ACHN (cell line): ENCODE measurements at regions not wholly inside any gene's neighbourhood (a gene's known extent, or its start where the extent isn't known, plus 50 kb on each side); places are given as distances from the start of the nearest gene placed in this dataset.

Experiments
- DNase-seq: peaks from one replicate; pipeline ENCODE4 v3.0.0-alpha.2; 2015
- in situ Hi-C: cut with HindIII; loops from 2 replicates; pipeline ENCODE4 v1.10.0; 2017; ENCODE audit warnings: low sequenced_read_pairs, low pct_ligation_motif_present, low pct_unique_long_range_greater_than_20kb

DNA sequence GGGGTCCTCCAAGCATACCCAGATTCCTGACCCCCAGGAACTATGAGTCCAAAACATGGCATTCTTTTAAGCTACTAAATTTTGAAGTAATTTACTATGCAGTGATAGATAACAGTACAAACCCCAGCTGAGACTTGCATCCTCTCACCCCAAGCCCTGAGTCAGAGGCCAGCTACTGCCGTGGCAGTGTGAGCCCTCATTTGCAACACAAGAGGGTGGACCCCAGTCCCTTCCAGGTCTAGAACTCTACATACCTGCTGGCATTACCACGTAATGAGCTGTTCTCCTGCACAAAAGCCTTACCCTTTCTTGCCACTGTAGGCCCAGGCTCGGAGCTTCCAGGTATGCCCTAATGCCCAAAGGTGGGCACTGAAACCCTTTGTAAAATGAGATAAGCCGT is 108.6 kb upstream of the ERCC6L2 start:
- in situ Hi-C loops, result no loop called here
- no peak for DNase-seq

DNA sequence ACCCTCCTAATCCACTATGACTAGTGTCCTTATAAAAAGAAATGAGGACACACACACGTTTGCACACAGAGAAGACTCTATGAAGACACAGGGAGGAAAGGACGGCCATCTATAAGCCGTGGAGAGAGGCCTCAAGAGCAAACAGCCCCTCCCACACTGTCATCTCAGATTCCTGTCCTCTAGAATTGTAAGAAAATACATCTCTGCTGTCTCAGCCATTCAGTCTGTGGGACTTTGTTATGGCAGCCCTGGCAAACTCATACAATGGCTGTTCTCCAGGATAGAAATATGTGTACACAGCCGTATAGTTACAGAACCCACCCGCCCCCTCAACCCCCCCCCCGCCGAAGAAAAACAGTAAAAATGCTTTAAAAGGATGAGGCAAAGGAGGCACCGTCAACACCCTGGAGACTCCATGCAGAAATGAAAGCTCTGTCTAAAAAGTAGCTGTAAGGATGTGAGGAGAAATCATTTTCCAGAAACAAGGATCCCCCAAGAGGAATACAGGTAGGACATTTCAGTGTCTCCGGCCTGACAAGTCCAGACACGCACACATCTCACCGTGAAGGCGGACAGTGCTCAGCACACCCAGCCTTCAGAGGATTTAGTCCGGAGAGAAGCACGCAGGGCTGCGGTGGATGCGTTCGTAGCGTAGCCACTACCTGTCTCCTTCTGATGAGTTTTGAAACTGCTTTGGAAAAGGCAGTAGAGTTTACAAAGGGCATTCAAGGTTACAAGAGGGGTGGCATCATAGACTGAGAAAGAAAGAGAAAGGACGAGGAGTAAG is 110.8 kb upstream of the ERCC6L2 start:
- no peak for DNase-seq

DNA sequence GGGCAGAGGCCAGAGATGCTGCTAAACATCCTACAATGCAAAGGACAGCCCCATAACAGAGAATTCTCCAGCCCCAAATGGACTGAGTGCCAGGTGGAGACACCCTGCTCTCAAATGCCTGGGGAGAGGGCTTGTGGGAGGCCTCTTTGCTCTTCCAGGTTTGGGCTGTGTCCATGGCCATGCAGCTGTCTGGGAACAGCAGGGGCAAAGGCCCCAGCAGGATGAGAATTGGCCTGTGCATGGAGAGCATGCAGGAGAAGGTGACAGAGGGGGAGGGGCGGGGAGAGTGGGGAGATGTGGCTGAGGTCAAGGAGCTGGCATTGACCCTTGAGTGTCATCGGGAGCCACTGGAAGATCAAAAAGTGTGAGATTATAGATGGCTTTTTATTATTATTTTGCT is 111.5 kb upstream of the ERCC6L2 start:
- in situ Hi-C loops, result no loop called here
- no peak for DNase-seq

More for the DNA sequence above, 110.8 kb upstream of the ERCC6L2 start:
- in situ Hi-C loops, result no loop called here

DNA sequence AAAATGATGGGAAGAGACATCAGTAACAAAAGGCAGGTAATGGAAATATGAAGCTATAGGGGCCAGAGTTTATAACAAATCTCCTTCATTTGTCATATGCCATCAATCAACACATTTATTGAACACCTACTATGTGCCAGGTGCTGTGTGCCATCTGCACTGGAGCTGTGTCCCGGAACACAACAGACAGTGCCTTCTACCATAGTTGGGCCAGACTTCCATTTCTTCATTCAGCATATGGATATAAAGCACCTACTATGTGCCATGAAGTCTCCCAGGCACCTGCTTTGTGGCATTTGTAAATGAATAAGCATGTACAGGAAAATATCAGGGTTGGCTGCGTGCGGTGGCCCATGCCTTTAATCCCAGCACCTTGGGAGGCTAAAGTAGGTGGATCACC is 112.5 kb upstream of the ERCC6L2 start:
- in situ Hi-C loops, result no loop called here
- no peak for DNase-seq

DNA sequence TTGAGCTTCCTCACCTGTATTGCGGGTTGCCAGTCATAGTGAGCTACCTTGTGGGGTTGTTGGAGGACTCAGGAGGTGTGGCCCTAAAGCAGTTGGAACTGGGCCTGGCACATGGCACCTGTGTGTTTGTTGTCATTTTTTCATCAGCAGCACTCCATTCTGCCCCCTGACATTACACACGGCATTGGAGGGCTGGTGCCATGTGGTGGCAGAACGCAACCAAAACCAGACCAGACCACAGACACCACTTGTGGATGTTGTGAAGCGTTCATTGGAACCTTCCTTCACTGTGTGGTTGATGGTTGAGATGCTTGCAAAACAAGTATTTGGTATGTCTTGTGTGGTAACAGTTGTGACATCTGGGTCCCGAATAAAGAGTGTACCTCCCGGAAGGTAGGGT is 113.2 kb upstream of the ERCC6L2 start:
- in situ Hi-C loops, result no loop called here
- no peak for DNase-seq

DNA sequence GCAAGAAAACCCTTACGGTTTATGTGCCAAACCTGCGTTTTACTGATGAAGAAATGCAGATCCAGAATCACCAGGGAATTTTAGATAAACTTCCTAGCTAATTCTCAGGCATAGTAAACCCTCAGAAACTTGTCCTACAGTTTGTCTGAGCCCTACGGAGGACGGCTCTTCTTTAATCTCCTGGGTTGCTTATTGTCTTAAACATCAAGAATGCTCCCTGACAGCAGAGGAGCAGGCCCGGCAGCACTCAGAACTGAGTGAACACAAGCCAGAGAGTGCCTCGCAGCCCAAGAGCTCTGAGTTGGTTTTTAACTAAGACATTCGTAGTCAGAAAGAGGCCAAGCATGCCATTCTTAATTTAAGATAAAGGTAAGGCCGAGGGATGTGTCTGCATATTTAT is 114.7 kb upstream of the ERCC6L2 start:
- no peak for DNase-seq
- in situ Hi-C loops, result no loop called here

DNA sequence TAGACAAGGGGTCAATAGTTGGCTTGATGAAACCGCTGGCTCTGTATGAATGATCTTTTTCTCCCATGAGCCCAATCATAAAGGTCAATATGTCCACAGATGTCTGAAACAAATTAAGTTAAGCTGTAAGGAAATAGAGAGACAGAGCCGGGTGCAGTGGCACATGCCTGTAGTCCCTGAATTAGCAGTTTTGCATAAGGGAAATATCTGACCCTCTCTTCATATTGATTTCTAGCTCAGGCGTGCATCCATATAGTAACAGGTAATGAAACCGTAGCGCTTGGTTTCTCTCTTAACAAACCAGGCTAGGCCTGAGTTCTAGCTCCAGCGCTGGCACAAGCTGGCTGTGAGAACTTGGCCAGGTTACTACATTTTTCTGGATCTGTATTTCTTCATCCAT is 118.1 kb upstream of the ERCC6L2 start:
- in situ Hi-C loops, result no loop called here
- no peak for DNase-seq

DNA sequence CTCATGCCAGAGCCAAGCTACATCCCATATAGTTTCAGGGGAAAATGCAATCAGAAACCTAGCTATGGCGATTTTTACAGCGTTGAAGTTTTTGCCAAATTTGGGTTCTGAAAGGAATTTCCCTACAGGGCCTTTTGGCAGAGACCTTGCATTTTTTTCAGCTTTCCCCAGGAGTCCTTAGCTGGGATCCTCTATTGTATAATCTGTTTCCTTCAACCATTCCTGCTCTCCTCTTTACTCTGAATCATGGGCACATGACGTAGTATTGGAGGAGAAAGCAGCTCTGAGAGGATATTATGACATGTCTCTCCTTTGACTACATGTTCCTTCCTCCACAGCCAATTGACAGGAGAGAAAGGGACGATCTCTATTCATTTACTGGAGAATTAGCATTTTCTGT is 118.5 kb upstream of the ERCC6L2 start:
- no peak for DNase-seq
- in situ Hi-C loops, result no loop called here

DNA sequence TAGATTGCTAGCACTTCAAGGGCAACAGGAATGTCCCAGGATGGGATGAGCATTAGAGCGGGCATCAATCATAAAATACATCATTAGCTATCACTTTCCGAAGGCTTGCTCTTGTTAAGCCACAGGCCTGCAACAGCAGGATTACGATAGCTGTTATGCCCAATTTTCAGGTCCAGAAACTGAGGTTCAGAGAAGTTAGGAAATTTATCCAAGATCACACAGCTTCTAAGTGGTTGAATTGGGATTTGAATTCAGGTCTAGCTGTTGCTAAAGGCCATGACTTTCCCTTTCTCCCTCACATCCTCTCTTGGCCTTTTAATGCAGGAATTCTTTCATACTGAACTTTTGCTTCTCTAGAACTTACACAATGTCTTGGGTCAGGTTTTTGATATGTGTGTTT is 119.4 kb upstream of the ERCC6L2 start:
- in situ Hi-C loops, result no loop called here
- DNase-seq, result no peak

DNA sequence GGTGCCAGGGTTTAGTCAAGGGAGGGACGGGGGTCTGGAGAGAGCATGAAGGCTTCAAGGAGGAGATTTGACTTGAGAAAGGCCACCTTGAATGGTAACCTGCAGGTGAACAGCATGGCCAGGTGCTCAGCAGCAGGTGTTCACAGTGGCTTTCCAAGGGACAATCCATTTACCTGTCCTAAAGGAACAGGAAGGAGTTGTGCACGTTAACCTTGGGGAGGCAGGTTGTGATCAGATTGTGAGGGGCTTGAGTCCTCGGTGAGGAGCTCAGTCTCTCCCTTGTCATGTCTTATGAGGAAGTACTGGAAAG is 120.1 kb upstream of the ERCC6L2 start:
- no peak for DNase-seq
- in situ Hi-C loops, result no loop called here

DNA sequence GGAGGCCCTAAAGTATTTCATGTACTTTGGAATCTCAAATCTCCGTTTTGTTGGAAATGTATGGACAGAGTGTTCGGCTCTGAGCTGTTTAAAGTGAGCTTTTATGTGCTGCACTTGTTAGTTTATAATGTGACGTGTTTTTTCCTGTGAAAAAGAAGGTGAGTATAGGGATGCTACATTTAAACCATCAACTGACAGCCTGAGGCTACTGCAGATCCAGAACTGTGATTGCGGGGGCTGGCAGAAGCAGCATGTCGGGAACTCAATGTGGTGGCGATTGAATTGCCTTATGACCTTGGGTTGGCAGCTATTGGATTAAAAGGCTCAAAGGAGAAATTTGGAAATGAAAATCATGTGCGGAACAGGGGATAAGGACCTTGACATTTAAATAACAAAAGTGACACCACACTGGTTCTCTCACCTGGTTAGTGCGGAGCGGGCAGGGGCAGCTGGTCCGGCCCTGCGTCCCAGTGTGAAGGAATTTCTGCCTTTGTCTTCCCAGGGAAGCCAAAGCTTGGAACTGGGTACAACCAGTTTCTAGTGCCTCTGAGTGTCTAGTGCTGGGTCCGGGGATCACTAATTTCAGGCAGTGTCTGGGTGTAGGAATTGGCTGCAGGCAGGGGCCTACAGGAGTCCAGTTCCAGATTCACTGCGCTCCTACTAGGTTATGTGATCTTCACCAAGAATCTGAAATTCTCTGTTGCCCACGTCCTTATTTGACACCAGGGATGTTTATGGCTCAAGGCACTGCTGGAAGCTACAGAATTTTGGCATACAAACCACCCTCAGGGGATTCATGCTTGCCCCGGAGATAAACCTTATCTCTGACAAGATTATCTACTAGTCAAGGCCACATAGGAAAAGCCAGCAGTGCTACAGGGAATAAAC is 120.7 kb upstream of the ERCC6L2 start:
- no peak for DNase-seq
- in situ Hi-C loops, result no loop called here

DNA sequence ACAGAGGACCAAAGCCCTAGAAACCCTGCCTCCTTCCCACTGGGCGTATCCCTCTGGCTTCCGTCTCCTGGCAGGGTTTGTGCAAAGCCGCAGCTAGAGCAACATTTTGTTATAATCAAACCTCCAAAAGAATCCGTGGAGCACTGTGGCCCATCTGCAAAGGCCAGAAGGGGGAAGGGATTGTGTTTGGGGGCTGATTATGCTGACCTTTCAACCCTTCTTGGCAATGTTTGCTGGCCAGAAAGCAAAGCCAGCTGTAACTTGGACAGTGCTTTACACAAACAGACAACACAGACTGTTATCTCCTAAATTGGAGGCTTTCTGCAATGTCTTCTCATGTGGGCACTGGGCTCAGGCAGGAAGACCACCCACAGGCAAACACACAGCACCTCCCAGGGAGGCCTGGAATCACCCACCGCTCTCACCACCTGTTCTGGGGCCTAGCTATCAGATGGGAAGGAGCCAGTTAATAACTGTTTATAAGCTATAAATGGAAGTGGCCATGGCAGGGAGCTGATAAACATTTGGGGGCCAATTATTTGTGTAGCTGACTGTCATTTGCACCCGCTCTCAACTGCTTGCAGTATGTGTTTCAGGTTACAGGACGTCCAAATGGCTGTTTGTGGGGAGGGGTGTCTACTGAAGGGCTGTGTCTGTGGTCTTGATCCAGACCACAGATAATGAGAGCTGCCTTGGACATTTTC is 121.6 kb upstream of the ERCC6L2 start:
- no peak for DNase-seq
- in situ Hi-C loops, result no loop called here

DNA sequence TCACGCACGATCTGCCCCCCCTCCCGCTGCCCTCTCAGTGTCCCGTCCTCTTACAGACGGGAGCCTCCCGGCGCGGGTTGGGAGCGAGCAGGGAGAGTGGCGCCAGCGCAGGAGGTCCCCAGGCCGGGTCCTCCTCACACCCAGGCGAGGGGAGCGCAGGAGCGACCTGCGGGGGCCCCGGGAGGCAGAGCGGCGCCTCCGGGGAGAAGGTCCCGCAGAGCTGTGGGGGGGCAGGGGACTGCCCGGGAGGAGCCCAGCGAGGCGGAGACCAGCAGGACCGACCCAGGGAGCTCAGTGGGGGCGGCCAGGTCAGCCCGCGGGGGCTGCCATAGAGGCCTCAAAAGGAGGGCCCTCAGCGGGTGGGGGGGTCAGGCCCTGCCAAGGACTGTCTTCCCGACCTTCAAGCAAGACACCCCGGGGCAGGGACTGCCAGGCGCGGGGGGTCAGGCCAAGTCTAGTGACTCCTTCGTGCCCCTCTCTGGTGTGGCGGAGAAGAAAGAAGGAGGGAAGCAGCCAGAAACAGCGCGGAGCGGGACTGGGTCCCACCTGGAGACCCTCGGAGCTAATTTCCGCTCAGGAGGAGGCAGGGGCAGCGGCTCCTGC is 123.3 kb upstream of the ERCC6L2 start:
- in situ Hi-C loops, result no loop called here
- DNase-seq, result no peak

DNA sequence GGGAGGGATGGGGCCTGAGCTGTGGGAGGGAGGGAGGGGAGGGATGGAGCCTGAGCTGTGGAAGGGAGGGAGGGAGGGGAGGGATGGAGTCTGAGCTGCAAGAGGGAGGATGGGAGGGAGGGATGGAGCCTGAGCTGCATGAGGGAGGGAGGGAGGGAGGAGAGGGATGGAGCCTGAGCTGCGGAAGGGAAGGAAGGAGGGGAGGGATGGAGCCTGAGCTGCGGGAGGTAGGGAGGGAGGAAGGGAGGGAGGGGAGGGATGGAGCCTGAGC is 124.0 kb upstream of the ERCC6L2 start:
- in situ Hi-C loops, result no loop called here
- DNase-seq, result no peak

DNA sequence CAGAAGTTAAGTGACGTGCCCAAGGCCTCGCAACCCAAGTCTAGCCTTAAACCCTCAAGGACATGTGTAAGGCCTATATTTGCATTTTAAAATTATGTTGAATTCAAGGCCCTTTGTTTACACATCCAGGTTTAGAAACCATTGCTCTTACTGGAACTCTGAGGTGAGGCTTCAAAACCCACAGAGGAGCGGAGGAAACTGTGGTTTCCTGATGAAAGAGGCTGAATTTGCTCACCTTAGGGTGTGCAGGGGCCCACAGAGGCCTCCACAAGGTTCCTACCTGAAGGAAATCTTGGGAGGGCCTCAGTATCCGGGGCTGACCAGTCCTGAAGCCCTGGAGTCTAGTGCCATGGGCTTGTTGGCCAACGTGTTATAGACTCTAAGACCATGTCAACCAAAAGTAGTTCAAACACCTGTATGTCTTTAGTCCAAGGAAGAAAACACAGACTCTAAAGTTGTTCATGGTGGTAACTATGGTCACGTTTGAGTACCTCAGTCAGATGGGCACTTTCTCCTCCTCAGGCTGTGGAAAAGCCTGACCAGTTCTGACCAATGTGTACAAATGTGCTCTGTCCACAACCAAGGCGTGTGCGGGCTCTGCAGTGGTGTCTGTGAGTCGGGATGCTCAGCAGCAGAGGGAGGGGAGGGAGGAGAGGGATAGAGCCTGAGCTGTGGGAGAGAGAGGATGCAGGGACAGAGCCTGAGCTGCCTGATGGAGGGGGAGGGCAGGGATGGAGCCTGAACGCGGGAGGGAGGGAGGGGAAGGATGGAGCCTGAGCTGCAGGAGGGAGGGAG is 124.6 kb upstream of the ERCC6L2 start:
- no peak for DNase-seq
- in situ Hi-C loops, result no loop called here

DNA sequence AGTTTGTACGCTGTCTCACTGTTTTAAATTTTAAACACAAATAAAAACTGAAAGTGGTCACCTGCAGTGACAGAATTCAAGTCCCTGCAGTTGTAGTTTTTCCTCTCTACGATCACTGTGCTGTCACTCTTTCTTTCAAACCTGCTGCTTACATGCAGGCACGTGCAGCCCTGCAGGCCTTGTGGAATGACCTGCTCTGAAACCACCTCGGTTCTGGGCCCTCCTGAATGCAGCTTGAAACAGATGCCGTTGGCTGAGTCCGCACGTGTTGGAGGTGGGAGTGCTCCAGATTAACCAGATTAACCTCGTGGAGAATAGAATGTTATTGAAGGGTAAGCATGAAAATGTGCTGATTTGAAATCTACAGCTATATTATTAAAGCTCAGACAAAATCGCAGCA is 126.0 kb upstream of the ERCC6L2 start:
- in situ Hi-C loops, result no loop called here
- DNase-seq, result no peak

DNA sequence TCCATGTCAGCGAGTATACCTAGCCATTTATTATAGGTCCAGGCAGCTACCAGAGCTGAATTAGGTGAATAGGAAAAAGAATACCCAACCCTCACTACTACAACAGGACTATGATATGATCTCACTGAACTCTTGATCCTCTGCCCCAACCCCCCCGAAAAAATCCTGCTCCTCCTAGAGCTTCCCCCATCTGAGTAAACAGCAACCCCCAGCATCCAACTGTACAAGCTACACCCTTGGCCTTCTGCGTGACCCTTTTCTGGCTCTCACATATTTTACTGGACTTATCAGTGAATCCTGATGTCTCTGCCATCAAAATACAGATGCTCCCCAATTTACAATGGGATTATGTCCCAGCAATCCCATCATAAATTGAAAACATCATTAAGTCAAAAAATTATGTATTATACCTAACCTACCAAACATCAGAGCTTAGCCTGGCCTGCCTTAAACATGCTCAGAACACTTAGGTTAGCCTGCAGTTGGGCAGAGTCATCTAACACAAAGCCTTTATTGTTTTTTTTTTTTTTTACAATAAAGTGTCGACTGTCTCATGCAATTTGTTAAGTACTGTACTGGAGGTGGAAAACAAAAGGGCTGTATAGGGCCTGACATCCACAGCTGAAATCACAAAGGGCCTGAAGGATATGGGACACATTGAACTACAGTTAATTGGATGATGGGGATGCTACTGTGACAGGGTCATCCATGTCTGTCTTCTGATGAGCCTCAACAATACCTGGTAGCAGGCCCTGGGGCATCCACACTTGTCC is 128.9 kb upstream of the ERCC6L2 start:
- no peak for DNase-seq
- in situ Hi-C loops, result no loop called here

DNA sequence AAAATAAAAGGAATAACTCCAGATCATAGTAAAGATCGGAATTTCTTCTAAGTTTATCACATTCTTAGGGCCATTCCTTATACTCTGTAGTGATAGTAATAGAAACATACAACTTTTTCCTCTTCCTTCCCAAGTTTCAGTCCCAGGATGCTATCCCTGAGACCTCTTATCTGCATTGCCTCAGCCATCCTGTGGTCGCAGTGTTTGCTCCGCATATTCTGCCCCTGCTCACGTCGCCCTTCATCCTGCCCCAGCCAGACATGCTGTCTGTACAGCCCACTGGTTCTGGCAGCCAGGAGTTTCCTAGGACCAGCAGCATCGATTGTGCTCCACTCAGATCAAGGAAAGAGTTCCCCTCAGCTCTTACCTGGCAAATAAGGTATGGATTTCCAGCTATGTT is 132.7 kb upstream of the ERCC6L2 start:
- no peak for DNase-seq
- in situ Hi-C loops, result no loop called here
